ENCODE measurements at regions not wholly inside any gene's neighbourhood (a gene's known extent, or its start where the extent isn't known, plus 50 kb on each side); places are given as distances from the start of the nearest gene placed in this dataset.

DNA sequence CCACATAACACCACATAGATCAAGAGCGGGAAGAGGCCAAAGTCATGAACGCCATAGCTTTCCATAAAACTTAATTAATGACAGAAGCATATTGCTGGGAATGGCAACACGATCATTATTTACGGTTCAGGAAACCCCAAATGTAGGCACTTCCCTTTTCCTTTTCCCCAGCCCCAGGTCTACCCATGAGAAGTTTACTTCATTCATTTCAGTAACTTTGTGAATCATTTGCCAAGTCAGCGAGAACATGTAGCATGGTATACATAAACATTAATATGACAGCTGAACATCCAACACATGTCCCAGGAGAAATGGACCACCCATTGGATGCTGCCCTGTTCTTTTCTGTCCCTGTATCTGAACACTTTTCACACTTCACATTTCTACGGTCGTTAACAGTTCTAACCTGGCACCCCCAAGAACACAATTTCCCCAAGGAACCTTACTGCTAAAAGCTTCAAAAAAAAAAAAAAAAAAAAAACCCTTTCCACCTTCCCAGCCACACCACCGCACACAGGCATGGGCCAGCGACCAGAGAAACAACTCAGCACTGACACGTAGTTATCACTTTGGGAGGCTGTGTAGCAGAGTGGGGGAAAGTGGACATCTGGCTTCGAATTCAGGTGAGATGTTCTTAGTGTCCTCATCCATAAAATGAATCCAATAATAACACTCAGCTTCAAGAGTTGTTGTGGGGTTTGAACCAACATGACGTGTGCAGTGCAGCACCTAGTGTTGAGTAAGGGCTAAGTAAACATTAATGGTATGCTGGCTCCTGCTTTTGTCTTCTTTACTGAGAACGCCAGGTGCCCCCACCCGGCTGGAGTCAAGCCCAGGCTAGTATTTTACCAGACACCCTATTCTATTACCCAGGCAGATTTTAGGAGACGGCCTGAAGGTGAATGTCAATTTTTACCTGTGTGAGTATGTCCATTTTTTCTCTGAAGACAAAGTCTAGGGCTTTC is 371.5 kb downstream of the LNPK start:
- TF ChIP-seq, protein P1, sequence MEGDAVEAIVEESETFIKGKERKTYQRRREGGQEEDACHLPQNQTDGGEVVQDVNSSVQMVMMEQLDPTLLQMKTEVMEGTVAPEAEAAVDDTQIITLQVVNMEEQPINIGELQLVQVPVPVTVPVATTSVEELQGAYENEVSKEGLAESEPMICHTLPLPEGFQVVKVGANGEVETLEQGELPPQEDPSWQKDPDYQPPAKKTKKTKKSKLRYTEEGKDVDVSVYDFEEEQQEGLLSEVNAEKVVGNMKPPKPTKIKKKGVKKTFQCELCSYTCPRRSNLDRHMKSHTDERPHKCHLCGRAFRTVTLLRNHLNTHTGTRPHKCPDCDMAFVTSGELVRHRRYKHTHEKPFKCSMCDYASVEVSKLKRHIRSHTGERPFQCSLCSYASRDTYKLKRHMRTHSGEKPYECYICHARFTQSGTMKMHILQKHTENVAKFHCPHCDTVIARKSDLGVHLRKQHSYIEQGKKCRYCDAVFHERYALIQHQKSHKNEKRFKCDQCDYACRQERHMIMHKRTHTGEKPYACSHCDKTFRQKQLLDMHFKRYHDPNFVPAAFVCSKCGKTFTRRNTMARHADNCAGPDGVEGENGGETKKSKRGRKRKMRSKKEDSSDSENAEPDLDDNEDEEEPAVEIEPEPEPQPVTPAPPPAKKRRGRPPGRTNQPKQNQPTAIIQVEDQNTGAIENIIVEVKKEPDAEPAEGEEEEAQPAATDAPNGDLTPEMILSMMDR (IDR thresholded peaks at IDR 0.05; ENCODE audit: low read depth, low read length, missing input control) = no peak
- TF ChIP-seq YY1 (IDR thresholded peaks at IDR 0.05) (no peak), HNF4A (conservative IDR thresholded peaks at IDR 0.05) (no peak), RXRA (IDR thresholded peaks at IDR 0.05) (no peak)
- TF ChIP-seq, protein P2, sequence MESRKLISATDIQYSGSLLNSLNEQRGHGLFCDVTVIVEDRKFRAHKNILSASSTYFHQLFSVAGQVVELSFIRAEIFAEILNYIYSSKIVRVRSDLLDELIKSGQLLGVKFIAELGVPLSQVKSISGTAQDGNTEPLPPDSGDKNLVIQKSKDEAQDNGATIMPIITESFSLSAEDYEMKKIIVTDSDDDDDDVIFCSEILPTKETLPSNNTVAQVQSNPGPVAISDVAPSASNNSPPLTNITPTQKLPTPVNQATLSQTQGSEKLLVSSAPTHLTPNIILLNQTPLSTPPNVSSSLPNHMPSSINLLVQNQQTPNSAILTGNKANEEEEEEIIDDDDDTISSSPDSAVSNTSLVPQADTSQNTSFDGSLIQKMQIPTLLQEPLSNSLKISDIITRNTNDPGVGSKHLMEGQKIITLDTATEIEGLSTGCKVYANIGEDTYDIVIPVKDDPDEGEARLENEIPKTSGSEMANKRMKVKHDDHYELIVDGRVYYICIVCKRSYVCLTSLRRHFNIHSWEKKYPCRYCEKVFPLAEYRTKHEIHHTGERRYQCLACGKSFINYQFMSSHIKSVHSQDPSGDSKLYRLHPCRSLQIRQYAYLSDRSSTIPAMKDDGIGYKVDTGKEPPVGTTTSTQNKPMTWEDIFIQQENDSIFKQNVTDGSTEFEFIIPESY (IDR thresholded peaks at IDR 0.05) = no peak
